ENCODE measurements at regions not wholly inside any gene's neighbourhood (a gene's known extent, or its start where the extent isn't known, plus 50 kb on each side); places are given as distances from the start of the nearest gene placed in this dataset.
"Not testable (repeated sequence)": the region's sequence is repeated elsewhere in the genome, so short reads cannot be mapped to it uniquely, and the experiment has no call there.

- H3K36me3 ChIP-seq (ENCODE audit: control insufficient read depth in 2 of 3, insufficient read depth in 3 of 3, low read length in 3 of 3) = no peaks in the 10 kb centered on the region
- H3K4me3 Mint-ChIP-seq = no peak overlapping the region
- intact Hi-C loops (cut with micrococcal nuclease) = no loop called here
- ChIA-PET POLR2A (no interaction called here), CTCF (no interaction called here)
- ATAC-seq (no peak), DNase-seq (no peak)
- peaks cover 0 to 7% (median 0%) of the 10 kb centered on the region in 5 donors for H3K27me3 Mint-ChIP-seq
- H3K27ac ChIP-seq (ENCODE audit: low read depth, low read length) = no peak overlapping the region
- no peak overlapping the region for H3K27ac Mint-ChIP-seq
- H3K9me3 ChIP-seq (ENCODE audit: control insufficient read depth in 2 of 3, low read length in 3 of 3) = no peaks in the 10 kb centered on the region
- H3K4me1 Mint-ChIP-seq = no peaks in the 10 kb centered on the region
- H3K9me3 Mint-ChIP-seq = no peaks in the 10 kb centered on the region
- H3K36me3 Mint-ChIP-seq = no peaks in the 10 kb centered on the region
- no peaks in the 10 kb centered on the region for H3K27me3 ChIP-seq (ENCODE audit: control insufficient read depth in 2 of 2, insufficient read depth in 2 of 2, low read length in 2 of 2)
- H3K4me3 ChIP-seq (ENCODE audit: low read length) = no peak overlapping the region
- H3K4me1 ChIP-seq (ENCODE audit: control insufficient read depth in 2 of 2, insufficient read depth in 2 of 2, low read length in 2 of 2) = no peaks in the 10 kb centered on the region
Measured at GRCh38 chrX:115702982-115703381, 142.0 kb downstream of the PLS3 start.

- intact Hi-C loops (cut with micrococcal nuclease) = no loop called here
- peaks cover 0 to 7% (median 3%) of the 10 kb centered on the region in 5 donors for H3K27me3 Mint-ChIP-seq
- ChIA-PET CTCF (no interaction called here), POLR2A (no interaction called here)
- no peaks in the 10 kb centered on the region for H3K36me3 Mint-ChIP-seq
- Histone ChIP-seq H3K4me1 (ENCODE audit: control insufficient read depth in 2 of 2, insufficient read depth in 2 of 2, low read length in 2 of 2) (no peaks in the 10 kb centered on the region), H3K27ac (ENCODE audit: low read depth, low read length) (no peak overlapping the region), H3K27me3 (ENCODE audit: control insufficient read depth in 2 of 2, insufficient read depth in 2 of 2, low read length in 2 of 2) (no peaks in the 10 kb centered on the region), H3K9me3 (ENCODE audit: control insufficient read depth in 2 of 3, low read length in 3 of 3) (no peaks in the 10 kb centered on the region), H3K4me3 (ENCODE audit: low read length) (no peak overlapping the region), H3K36me3 (ENCODE audit: control insufficient read depth in 2 of 3, insufficient read depth in 3 of 3, low read length in 3 of 3) (no peaks in the 10 kb centered on the region)
- no peak for ATAC-seq
- no peaks in the 10 kb centered on the region for H3K9me3 Mint-ChIP-seq
- H3K4me3 Mint-ChIP-seq = no peak overlapping the region
- no peak overlapping the region for H3K27ac Mint-ChIP-seq
- no peak for DNase-seq
- no peaks in the 10 kb centered on the region for H3K4me1 Mint-ChIP-seq
Measured at GRCh38 chrX:115709039-115709438, 148.1 kb downstream of the PLS3 start.

GRCh38 chrX:115712484-115712883 lies 151.5 kb downstream of the PLS3 start:
- no peak for ATAC-seq
- Histone ChIP-seq H3K9me3 (ENCODE audit: control insufficient read depth in 2 of 3, low read length in 3 of 3) (no peaks in the 10 kb centered on the region), H3K4me1 (ENCODE audit: control insufficient read depth in 2 of 2, insufficient read depth in 2 of 2, low read length in 2 of 2) (no peaks in the 10 kb centered on the region), H3K27ac (ENCODE audit: low read depth, low read length) (no peak overlapping the region), H3K36me3 (ENCODE audit: control insufficient read depth in 2 of 3, insufficient read depth in 3 of 3, low read length in 3 of 3) (no peaks in the 10 kb centered on the region), H3K4me3 (ENCODE audit: low read length) (no peak overlapping the region), H3K27me3 (ENCODE audit: control insufficient read depth in 2 of 2, insufficient read depth in 2 of 2, low read length in 2 of 2) (no peaks in the 10 kb centered on the region)
- Mint-ChIP-seq H3K4me1 (no peaks in the 10 kb centered on the region), H3K27me3 (peaks cover 0 to 3% (median 1%) of the 10 kb centered on the region in 5 donors), H3K36me3 (no peaks in the 10 kb centered on the region), H3K9me3 (no peaks in the 10 kb centered on the region), H3K4me3 (no peak overlapping the region), H3K27ac (no peak overlapping the region)
- ChIA-PET POLR2A (no interaction called here), CTCF (no interaction called here)
- intact Hi-C loops (cut with micrococcal nuclease) = no loop called here
- DNase-seq = no peak

GRCh38 chrX:115713460-115713859 lies 152.5 kb downstream of the PLS3 start:
- no peak overlapping the region for H3K27ac Mint-ChIP-seq
- ChIA-PET CTCF (no interaction called here), POLR2A (no interaction called here)
- Histone ChIP-seq H3K9me3 (ENCODE audit: control insufficient read depth in 2 of 3, low read length in 3 of 3) (no peaks in the 10 kb centered on the region), H3K4me1 (ENCODE audit: control insufficient read depth in 2 of 2, insufficient read depth in 2 of 2, low read length in 2 of 2) (no peaks in the 10 kb centered on the region), H3K27me3 (ENCODE audit: control insufficient read depth in 2 of 2, insufficient read depth in 2 of 2, low read length in 2 of 2) (no peaks in the 10 kb centered on the region), H3K4me3 (ENCODE audit: low read length) (no peak overlapping the region), H3K36me3 (ENCODE audit: control insufficient read depth in 2 of 3, insufficient read depth in 3 of 3, low read length in 3 of 3) (no peaks in the 10 kb centered on the region), H3K27ac (ENCODE audit: low read depth, low read length) (no peak overlapping the region)
- ATAC-seq (no peak), DNase-seq (no peak)
- H3K4me1 Mint-ChIP-seq = no peaks in the 10 kb centered on the region
- H3K27me3 Mint-ChIP-seq = peaks cover 0 to 3% (median 0%) of the 10 kb centered on the region in 5 donors
- H3K36me3 Mint-ChIP-seq = no peaks in the 10 kb centered on the region
- H3K9me3 Mint-ChIP-seq = no peaks in the 10 kb centered on the region
- intact Hi-C loops (cut with micrococcal nuclease) = no loop called here
- H3K4me3 Mint-ChIP-seq = no peak overlapping the region

GRCh38 chrX:115719171-115719570 lies 158.2 kb downstream of the PLS3 start:
- Mint-ChIP-seq H3K27me3 (no peaks in the 10 kb centered on the region), H3K4me3 (no peak overlapping the region), H3K9me3 (peaks cover 0 to 3% (median 0%) of the 10 kb centered on the region in 11 donors), H3K27ac (no peak overlapping the region), H3K4me1 (no peaks in the 10 kb centered on the region), H3K36me3 (no peaks in the 10 kb centered on the region)
- Histone ChIP-seq H3K9me3 (ENCODE audit: control insufficient read depth in 2 of 3, low read length in 3 of 3) (no peaks in the 10 kb centered on the region), H3K4me3 (ENCODE audit: low read length) (no peak overlapping the region), H3K27ac (ENCODE audit: low read depth, low read length) (no peak overlapping the region), H3K36me3 (ENCODE audit: control insufficient read depth in 2 of 3, insufficient read depth in 3 of 3, low read length in 3 of 3) (no peaks in the 10 kb centered on the region), H3K4me1 (ENCODE audit: control insufficient read depth in 2 of 2, insufficient read depth in 2 of 2, low read length in 2 of 2) (no peaks in the 10 kb centered on the region), H3K27me3 (ENCODE audit: control insufficient read depth in 2 of 2, insufficient read depth in 2 of 2, low read length in 2 of 2) (no peaks in the 10 kb centered on the region)
- ChIA-PET CTCF (no interaction called here), POLR2A (no interaction called here)
- intact Hi-C loops (cut with micrococcal nuclease) = no loop called here
- no peak for ATAC-seq
- no peak for DNase-seq

- H3K36me3 Mint-ChIP-seq; H3K4me1 ChIP-seq (ENCODE audit: control insufficient read depth in 2 of 2, insufficient read depth in 2 of 2, low read length in 2 of 2); H3K36me3 ChIP-seq (ENCODE audit: control insufficient read depth in 2 of 3, insufficient read depth in 3 of 3, low read length in 3 of 3); H3K9me3 ChIP-seq (ENCODE audit: control insufficient read depth in 2 of 3, low read length in 3 of 3); H3K27me3 ChIP-seq (ENCODE audit: control insufficient read depth in 2 of 2, insufficient read depth in 2 of 2, low read length in 2 of 2); ATAC-seq; H3K4me1 Mint-ChIP-seq; intact Hi-C loops (cut with micrococcal nuclease); H3K9me3 Mint-ChIP-seq; H3K27ac ChIP-seq (ENCODE audit: low read depth, low read length); H3K27ac Mint-ChIP-seq; H3K4me3 ChIP-seq (ENCODE audit: low read length); H3K27me3 Mint-ChIP-seq; CTCF ChIA-PET; DNase-seq; H3K4me3 Mint-ChIP-seq; POLR2A ChIA-PET: not testable (repeated sequence)
Measured at GRCh38 chrX:115722724-115723433, 161.9 kb downstream of the PLS3 start.

GRCh38 chrX:115725370-115725769 lies 164.4 kb downstream of the PLS3 start:
- DNase-seq; H3K4me1 ChIP-seq (ENCODE audit: control insufficient read depth in 2 of 2, insufficient read depth in 2 of 2, low read length in 2 of 2); H3K36me3 ChIP-seq (ENCODE audit: control insufficient read depth in 2 of 3, insufficient read depth in 3 of 3, low read length in 3 of 3); ATAC-seq; H3K9me3 Mint-ChIP-seq; H3K36me3 Mint-ChIP-seq; intact Hi-C loops (cut with micrococcal nuclease); H3K4me3 Mint-ChIP-seq; CTCF ChIA-PET; H3K27me3 ChIP-seq (ENCODE audit: control insufficient read depth in 2 of 2, insufficient read depth in 2 of 2, low read length in 2 of 2); H3K4me3 ChIP-seq (ENCODE audit: low read length); POLR2A ChIA-PET; H3K27ac Mint-ChIP-seq; H3K27me3 Mint-ChIP-seq; H3K27ac ChIP-seq (ENCODE audit: low read depth, low read length); H3K9me3 ChIP-seq (ENCODE audit: control insufficient read depth in 2 of 3, low read length in 3 of 3); H3K4me1 Mint-ChIP-seq: not testable (repeated sequence)

Measured in naive thymus-derived CD4-positive, alpha-beta T cell (primary cell).